ENCODE measurements at regions not wholly inside any gene's neighbourhood (a gene's known extent, or its start where the extent isn't known, plus 50 kb on each side); places are given as distances from the start of the nearest gene placed in this dataset.
"Not testable (repeated sequence)": the region's sequence is repeated elsewhere in the genome, so short reads cannot be mapped to it uniquely, and the experiment has no call there.

DNA sequence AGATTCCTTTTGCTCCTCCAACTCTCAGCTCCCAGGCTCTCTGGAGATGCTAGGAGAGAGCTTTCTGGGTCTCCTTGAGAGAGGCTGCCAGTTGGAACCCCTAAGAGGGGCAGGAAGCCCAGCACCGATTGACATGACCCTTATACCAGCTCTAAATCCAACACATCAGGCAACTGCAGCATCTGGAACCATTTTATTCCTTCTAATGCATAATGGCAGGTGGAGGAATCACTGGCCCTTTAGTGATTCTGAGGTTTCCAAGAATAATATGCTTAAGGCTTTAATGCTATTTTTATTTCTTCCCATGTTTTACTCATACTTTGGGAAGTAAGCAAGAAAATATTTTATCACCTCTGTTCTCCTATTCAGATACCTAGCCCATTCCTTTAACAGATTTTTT lies 60.3 kb upstream of the TEX264 start:
- peaks cover 17% of the 10 kb centered on the region for H3K36me3 Mint-ChIP-seq
- TF ChIP-seq, protein P1, sequence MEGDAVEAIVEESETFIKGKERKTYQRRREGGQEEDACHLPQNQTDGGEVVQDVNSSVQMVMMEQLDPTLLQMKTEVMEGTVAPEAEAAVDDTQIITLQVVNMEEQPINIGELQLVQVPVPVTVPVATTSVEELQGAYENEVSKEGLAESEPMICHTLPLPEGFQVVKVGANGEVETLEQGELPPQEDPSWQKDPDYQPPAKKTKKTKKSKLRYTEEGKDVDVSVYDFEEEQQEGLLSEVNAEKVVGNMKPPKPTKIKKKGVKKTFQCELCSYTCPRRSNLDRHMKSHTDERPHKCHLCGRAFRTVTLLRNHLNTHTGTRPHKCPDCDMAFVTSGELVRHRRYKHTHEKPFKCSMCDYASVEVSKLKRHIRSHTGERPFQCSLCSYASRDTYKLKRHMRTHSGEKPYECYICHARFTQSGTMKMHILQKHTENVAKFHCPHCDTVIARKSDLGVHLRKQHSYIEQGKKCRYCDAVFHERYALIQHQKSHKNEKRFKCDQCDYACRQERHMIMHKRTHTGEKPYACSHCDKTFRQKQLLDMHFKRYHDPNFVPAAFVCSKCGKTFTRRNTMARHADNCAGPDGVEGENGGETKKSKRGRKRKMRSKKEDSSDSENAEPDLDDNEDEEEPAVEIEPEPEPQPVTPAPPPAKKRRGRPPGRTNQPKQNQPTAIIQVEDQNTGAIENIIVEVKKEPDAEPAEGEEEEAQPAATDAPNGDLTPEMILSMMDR (IDR thresholded peaks at IDR 0.05; ENCODE audit: unreplicated experiment): no peak
- H3K9me3 Mint-ChIP-seq: no peaks in the 10 kb centered on the region
- no peaks in the 10 kb centered on the region for H3K4me1 Mint-ChIP-seq
- H3K27ac Mint-ChIP-seq: no peak overlapping the region
- H3K27me3 Mint-ChIP-seq (ENCODE audit: low read depth): no peaks in the 10 kb centered on the region
- no peak for DNase-seq (ENCODE audit: low spot score in 2 of 2, unreplicated experiment in 2 of 2)
- H3K4me3 Mint-ChIP-seq: no peak overlapping the region

DNA sequence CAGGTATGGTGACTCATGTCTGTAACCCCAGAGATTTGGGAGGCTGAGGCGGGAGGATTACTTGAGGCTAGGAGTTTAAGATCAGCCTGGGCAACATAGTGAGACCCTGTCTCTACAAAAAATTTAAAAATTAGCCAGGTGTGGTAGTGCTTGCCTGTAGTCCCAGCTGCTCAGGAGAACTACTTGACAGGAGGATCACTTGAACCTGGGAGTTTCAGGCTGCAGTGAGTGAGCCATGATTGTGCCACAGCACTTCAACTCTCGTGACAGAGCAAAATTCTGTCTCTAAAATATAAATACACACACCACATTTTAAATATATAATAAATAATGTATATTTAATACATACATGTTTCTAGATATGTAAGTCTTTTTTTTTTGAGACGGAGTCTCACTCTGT lies 53.5 kb upstream of the TEX264 start:
- no peaks in the 10 kb centered on the region for H3K36me3 Mint-ChIP-seq
- no peaks in the 10 kb centered on the region for H3K27me3 Mint-ChIP-seq (ENCODE audit: low read depth)
- no peaks in the 10 kb centered on the region for H3K9me3 Mint-ChIP-seq
- H3K27ac Mint-ChIP-seq: no peak overlapping the region
- no peak for DNase-seq (ENCODE audit: low spot score in 2 of 2, unreplicated experiment in 2 of 2)
- peaks cover 15% of the 10 kb centered on the region for H3K4me1 Mint-ChIP-seq
- TF ChIP-seq, protein P1 (IDR thresholded peaks at IDR 0.05; ENCODE audit: unreplicated experiment): no peak
- no peak overlapping the region for H3K4me3 Mint-ChIP-seq

DNA sequence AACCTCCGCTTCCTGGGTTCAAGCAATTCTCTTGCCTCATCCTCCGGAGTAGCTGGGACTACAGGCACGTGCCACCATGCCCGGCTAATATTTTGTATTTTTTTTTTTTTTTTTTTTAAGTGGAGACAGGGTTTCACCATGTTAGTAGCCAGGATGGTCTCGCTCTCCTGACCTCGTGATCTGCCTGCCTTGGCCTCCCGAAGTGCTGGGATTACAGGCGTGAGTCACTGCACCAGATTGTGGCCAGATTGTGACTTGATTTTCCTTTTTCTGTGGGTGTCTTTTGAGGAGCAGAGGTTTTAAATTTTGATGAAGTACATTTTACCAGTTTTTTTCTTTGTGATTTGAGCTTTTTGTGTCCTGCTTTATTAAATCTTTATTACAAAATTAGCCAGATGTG lies 53.0 kb upstream of the TEX264 start:
- not testable (repeated sequence) for H3K27me3 Mint-ChIP-seq (ENCODE audit: low read depth); H3K36me3 Mint-ChIP-seq; H3K27ac Mint-ChIP-seq; H3K9me3 Mint-ChIP-seq; DNase-seq (ENCODE audit: low spot score in 2 of 2, unreplicated experiment in 2 of 2); H3K4me3 Mint-ChIP-seq
- H3K4me1 Mint-ChIP-seq: peaks cover 15% of the 10 kb centered on the region

DNA sequence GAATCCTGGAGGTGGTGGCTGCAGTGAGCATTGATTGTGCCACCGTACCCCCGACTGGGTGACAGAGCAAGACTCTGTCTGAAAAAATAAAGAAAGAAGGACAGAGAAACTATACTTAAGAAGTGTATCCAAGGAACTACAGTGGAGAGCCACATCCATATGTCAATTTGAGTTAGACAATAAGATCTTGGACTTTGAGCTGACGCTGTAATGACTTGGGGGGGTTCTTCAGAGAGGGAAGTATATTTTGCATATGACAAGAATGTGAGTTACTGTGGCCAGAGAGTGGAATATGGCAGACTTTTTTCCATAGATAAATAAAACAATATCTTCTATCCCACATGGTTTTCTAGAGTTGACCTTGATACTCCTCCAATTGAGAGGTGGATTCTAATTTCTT lies 52.6 kb upstream of the TEX264 start:
- Mint-ChIP-seq H3K4me3 (no peak overlapping the region), H3K4me1 (peaks cover 15% of the 10 kb centered on the region), H3K27me3 (ENCODE audit: low read depth) (no peaks in the 10 kb centered on the region), H3K27ac (no peak overlapping the region), H3K36me3 (no peaks in the 10 kb centered on the region), H3K9me3 (no peaks in the 10 kb centered on the region)
- no peak for DNase-seq (ENCODE audit: low spot score in 2 of 2, unreplicated experiment in 2 of 2)
- TF ChIP-seq, protein P1 (IDR thresholded peaks at IDR 0.05; ENCODE audit: unreplicated experiment): no peak

DNA sequence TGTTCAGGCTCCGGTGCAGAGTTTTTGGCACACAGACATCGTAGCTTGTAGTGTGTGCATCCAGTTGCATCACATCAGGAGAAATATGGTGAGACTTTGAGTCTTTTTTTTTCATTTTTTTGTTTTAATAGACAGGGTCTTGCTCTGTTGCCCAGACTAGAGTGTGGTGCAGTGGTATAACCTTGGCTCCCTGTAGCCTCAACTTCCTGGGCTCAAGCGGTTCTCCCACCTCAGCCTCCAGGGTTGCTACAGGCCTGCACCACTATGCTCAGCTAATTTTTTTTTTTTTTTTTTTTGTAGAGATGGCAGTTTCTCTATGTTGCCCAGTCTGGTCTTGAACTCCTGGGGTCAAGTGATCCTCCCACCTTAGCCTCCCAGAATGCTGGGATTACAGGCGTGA lies 51.1 kb upstream of the TEX264 start:
- no peaks in the 10 kb centered on the region for H3K27me3 Mint-ChIP-seq (ENCODE audit: low read depth)
- TF ChIP-seq, protein P1 (IDR thresholded peaks at IDR 0.05; ENCODE audit: unreplicated experiment): no peak
- DNase-seq (ENCODE audit: low spot score in 2 of 2, unreplicated experiment in 2 of 2): no peak
- H3K4me1 Mint-ChIP-seq: peaks cover 15% of the 10 kb centered on the region
- no peaks in the 10 kb centered on the region for H3K36me3 Mint-ChIP-seq
- no peaks in the 10 kb centered on the region for H3K9me3 Mint-ChIP-seq
- no peak overlapping the region for H3K27ac Mint-ChIP-seq
- H3K4me3 Mint-ChIP-seq: no peak overlapping the region

DNA sequence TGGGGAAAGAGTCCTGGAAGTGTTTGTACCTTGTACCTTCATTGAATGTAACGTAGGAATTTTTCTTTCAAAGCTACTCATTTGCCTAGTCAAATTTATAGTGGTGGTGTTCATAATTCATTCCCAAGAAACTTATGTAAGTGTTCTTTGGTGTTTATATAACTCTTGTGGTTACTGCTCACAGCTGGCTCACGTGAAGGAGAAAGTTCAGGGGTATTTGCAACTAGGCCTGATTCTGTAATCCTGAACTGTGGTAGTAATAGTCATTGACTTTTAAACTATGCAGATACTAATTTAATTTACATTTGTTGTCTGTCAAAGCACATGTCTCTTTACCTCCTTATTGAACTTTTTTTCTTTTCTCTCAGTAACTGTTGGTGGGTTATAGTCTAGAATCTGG lies 50.5 kb upstream of the TEX264 start:
- Mint-ChIP-seq H3K9me3 (no peaks in the 10 kb centered on the region), H3K27ac (peak overlapping the region; percentile 64), H3K27me3 (ENCODE audit: low read depth) (no peaks in the 10 kb centered on the region), H3K4me3 (no peak overlapping the region), H3K36me3 (no peaks in the 10 kb centered on the region), H3K4me1 (peaks cover 15% of the 10 kb centered on the region)
- DNase-seq (ENCODE audit: low spot score in 2 of 2, unreplicated experiment in 2 of 2): no peak
- TF ChIP-seq, protein P1 (IDR thresholded peaks at IDR 0.05; ENCODE audit: unreplicated experiment): no peak
